ENCODE measurements at regions not wholly inside any gene's neighbourhood (a gene's known extent, or its start where the extent isn't known, plus 50 kb on each side); places are given as distances from the start of the nearest gene placed in this dataset.

DNA sequence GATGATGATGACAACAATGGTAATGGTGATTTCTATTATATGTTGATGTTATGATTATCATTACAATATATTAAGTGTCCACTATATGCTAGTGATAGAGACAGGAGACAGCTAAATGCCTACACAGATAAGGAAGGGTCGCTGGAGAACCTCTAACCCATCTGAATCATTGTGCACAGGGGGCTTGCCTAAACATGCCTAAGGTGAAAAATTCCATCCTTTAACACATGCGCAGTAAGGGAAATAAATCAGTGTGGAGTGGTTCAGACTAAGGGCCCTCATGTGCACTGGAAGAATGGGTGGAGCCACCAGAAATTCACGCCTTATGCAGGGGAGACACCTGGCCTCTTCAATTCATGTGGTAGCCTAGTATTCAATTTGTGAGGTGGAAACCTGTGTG is 120.4 kb downstream of the TPBG start:
- intact Hi-C loops (cut with micrococcal nuclease; ENCODE audit: unreplicated experiment) = no loop called here
- no peak for DNase-seq (ENCODE audit: low spot score)
- H3K79me2 ChIP-seq (ENCODE audit: insufficient read depth, low read depth, low read length) = no peaks in the 10 kb centered on the region

DNA sequence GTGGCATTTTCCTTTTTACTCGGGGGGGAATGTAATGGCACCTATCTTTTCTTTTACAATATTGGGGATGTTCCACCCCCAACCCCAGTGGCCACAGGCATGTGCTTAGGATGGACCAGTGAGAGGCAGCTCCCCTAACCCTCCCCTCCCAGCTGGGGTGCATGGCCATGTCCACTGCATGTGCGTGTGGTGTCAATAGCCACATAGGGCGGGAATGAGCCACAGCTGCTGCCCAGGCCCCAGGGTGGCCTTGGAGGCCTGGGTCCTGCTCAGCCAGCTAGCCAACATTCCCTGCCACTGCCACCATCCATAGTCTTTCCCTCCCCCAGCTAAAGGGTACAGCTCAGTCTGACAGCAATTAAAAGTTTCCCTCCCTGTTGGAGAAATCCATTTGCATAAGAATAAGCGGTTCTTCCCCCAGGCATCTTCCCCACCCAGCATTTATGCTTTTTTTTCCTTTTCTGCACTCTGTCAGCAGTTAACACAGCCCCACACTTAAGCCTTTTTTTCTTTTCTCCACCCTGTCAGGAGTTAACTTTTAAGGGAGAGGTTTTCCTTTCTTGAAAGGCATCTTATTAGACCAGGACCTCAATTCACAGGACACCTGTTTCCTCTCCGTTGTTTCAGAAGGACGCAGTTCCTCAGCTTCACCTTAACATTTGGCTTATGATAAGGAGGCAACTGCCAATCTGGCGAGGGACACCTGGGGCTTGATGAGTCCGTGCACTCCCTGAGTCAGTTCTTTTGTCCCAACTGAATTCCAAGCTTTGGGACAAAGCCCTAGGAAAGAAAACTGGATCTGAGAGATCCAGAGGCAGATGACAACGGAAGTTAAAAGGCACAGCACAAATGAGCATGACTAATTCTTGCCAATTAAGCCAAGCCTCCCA is 121.4 kb downstream of the TPBG start:
- POLR2A ChIA-PET = no interaction called here
- DNase-seq (ENCODE audit: low spot score) = no peak
- H3K36me3 ChIP-seq (ENCODE audit: insufficient read depth, low read length) = no peaks in the 10 kb centered on the region
- H3K4me1 ChIP-seq (ENCODE audit: insufficient read depth, low read length, poor library complexity, severe bottlenecking) = no peaks in the 10 kb centered on the region
- H3K4me2 ChIP-seq (ENCODE audit: low read length) = no peak overlapping the region
- no TSS peak for BruUV-seq (replicated peaks)
- H3K9me2 ChIP-seq (ENCODE audit: insufficient read depth, low read length) = no peaks in the 10 kb centered on the region
- H3K27ac ChIP-seq (ENCODE audit: low read depth, low read length, poor library complexity, severe bottlenecking) = no peak overlapping the region
- intact Hi-C loops (cut with micrococcal nuclease; ENCODE audit: unreplicated experiment) = no loop called here
- H3K9me3 ChIP-seq (ENCODE audit: low read length) = peaks cover 9% of the 10 kb centered on the region; the same call in 1 of the 2 replicates
- H2AFZ ChIP-seq (ENCODE audit: low read length) = no peak overlapping the region
- H3K79me2 ChIP-seq (ENCODE audit: insufficient read depth, low read depth, low read length) = no peaks in the 10 kb centered on the region
- CTCF ChIA-PET (ENCODE audit: unreplicated experiment) = no interaction called here
- TF ChIP-seq, protein P1, sequence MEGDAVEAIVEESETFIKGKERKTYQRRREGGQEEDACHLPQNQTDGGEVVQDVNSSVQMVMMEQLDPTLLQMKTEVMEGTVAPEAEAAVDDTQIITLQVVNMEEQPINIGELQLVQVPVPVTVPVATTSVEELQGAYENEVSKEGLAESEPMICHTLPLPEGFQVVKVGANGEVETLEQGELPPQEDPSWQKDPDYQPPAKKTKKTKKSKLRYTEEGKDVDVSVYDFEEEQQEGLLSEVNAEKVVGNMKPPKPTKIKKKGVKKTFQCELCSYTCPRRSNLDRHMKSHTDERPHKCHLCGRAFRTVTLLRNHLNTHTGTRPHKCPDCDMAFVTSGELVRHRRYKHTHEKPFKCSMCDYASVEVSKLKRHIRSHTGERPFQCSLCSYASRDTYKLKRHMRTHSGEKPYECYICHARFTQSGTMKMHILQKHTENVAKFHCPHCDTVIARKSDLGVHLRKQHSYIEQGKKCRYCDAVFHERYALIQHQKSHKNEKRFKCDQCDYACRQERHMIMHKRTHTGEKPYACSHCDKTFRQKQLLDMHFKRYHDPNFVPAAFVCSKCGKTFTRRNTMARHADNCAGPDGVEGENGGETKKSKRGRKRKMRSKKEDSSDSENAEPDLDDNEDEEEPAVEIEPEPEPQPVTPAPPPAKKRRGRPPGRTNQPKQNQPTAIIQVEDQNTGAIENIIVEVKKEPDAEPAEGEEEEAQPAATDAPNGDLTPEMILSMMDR (conservative IDR thresholded peaks at IDR 0.05; ENCODE audit: low read length) = no peak
- no peak for TF ChIP-seq EZH2phosphoT487 (IDR thresholded peaks at IDR 0.05; ENCODE audit: borderline replicate concordance, low read depth, low read length)
- no peak overlapping the region for H3K4me3 ChIP-seq (ENCODE audit: low read depth, low read length, poor library complexity, severe bottlenecking)
- no peaks in the 10 kb centered on the region for H4K20me1 ChIP-seq (ENCODE audit: insufficient read depth, low read length)

More for the DNA sequence above, 120.4 kb downstream of the TPBG start:
- ChIA-PET POLR2A (no interaction called here), CTCF (ENCODE audit: unreplicated experiment) (no interaction called here)
- Histone ChIP-seq H2AFZ (ENCODE audit: low read length) (no peak overlapping the region), H4K20me1 (ENCODE audit: insufficient read depth, low read length) (no peaks in the 10 kb centered on the region), H3K4me1 (ENCODE audit: insufficient read depth, low read length, poor library complexity, severe bottlenecking) (no peaks in the 10 kb centered on the region), H3K36me3 (ENCODE audit: insufficient read depth, low read length) (no peaks in the 10 kb centered on the region), H3K9me2 (ENCODE audit: insufficient read depth, low read length) (no peaks in the 10 kb centered on the region), H3K4me3 (ENCODE audit: low read depth, low read length, poor library complexity, severe bottlenecking) (no peak overlapping the region), H3K27ac (ENCODE audit: low read depth, low read length, poor library complexity, severe bottlenecking) (no peak overlapping the region), H3K9me3 (ENCODE audit: low read length) (peaks cover 9% of the 10 kb centered on the region; the same call in 1 of the 2 replicates), H3K4me2 (ENCODE audit: low read length) (no peak overlapping the region)
- TF ChIP-seq EZH2phosphoT487 (IDR thresholded peaks at IDR 0.05; ENCODE audit: borderline replicate concordance, low read depth, low read length) = no peak
- TF ChIP-seq, protein P1 (conservative IDR thresholded peaks at IDR 0.05; ENCODE audit: low read length) = no peak
- no TSS peak for BruUV-seq (replicated peaks)

DNA sequence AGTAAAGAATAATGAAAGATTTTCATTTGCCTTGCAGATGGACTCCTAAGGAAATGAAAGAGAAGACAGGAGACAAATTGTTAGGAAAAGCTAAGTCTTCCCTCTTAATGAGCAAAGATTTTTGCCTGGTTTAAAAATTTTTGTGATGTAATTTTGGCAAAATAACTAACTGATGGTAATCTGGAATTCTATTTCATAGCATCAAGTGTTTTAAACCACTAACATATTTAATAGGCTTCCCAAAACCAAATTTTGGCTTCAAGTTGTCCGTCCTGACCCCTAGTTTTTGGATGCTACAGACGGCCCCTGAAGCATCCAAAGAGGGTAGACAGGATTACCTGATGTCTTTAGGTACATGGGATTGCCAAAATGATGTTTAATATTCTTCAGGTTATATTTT is 124.3 kb downstream of the TPBG start:
- no peak overlapping the region for H3K27ac ChIP-seq (ENCODE audit: low read depth, low read length, poor library complexity, severe bottlenecking)
- TF ChIP-seq, protein P1 (conservative IDR thresholded peaks at IDR 0.05; ENCODE audit: low read length) = no peak
- TF ChIP-seq EZH2phosphoT487 (IDR thresholded peaks at IDR 0.05; ENCODE audit: borderline replicate concordance, low read depth, low read length) = no peak
- no peaks in the 10 kb centered on the region for H3K79me2 ChIP-seq (ENCODE audit: insufficient read depth, low read depth, low read length)
- H3K4me1 ChIP-seq (ENCODE audit: insufficient read depth, low read length, poor library complexity, severe bottlenecking) = no peaks in the 10 kb centered on the region
- BruUV-seq (replicated peaks) = no TSS peak
- H3K9me2 ChIP-seq (ENCODE audit: insufficient read depth, low read length) = no peaks in the 10 kb centered on the region
- intact Hi-C loops (cut with micrococcal nuclease; ENCODE audit: unreplicated experiment) = no loop called here
- no peaks in the 10 kb centered on the region for H3K36me3 ChIP-seq (ENCODE audit: insufficient read depth, low read length)
- CTCF ChIA-PET (ENCODE audit: unreplicated experiment) = no interaction called here
- no peak for DNase-seq (ENCODE audit: low spot score)
- no peak overlapping the region for H2AFZ ChIP-seq (ENCODE audit: low read length)
- no peaks in the 10 kb centered on the region for H4K20me1 ChIP-seq (ENCODE audit: insufficient read depth, low read length)
- no peak overlapping the region for H3K4me3 ChIP-seq (ENCODE audit: low read depth, low read length, poor library complexity, severe bottlenecking)
- POLR2A ChIA-PET = no interaction called here
- H3K9me3 ChIP-seq (ENCODE audit: low read length) = peaks cover 9% of the 10 kb centered on the region; the same call in 1 of the 2 replicates
- H3K4me2 ChIP-seq (ENCODE audit: low read length) = no peak overlapping the region
